ENCODE measurements at regions not wholly inside any gene's neighbourhood (a gene's known extent, or its start where the extent isn't known, plus 50 kb on each side); places are given as distances from the start of the nearest gene placed in this dataset.

GRCh38 chr6:163759542-163759941 lies 345.0 kb downstream of the QKI start:
- Histone ChIP-seq H3K9me3 (no peaks in the 10 kb centered on the region), H3K4me3 (no peak overlapping the region), H3K4me1 (peaks cover 3% of the 10 kb centered on the region), H3K27me3 (no peaks in the 10 kb centered on the region), H3K36me3 (no peaks in the 10 kb centered on the region), H3K27ac (no peak overlapping the region)
- no peak for DNase-seq (ENCODE audit: low spot score in 2 of 2)
- 96% methylated on average over 5 of the region's 5 CpGs for WGBS
- TF ChIP-seq POLR2A (IDR thresholded peaks at IDR 0.05) = no peak
- TF ChIP-seq POLR2AphosphoS5 (IDR thresholded peaks at IDR 0.05) = no peak
- TF ChIP-seq EP300 (IDR thresholded peaks at IDR 0.05) = no peak
- TF ChIP-seq CTCF (IDR thresholded peaks at IDR 0.05) = no peak

DNA sequence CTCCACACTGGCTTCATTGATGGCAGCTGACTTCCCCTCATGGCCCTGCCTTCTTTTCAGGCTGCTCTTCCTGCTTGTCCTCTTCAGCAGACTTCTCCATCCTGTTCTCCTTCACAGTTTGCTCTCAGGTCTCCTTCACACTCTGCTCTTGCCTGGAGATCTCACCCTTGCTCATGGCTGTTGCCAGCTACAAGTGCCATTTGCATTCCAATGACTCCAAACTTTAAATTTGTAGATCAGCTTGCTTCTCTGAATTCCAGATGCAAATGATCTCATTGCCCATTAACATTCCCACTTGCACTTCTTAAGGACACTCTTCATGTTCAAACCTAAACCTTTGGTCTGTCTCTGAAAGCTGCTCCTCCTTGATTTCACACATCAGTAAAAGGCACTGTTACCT lies 343.0 kb downstream of the QKI start:
- TF ChIP-seq POLR2A (IDR thresholded peaks at IDR 0.05) (no peak), CTCF (IDR thresholded peaks at IDR 0.05) (no peak), POLR2AphosphoS5 (IDR thresholded peaks at IDR 0.05) (no peak)
- Histone ChIP-seq H3K4me3 (no peak overlapping the region), H3K9me3 (peaks cover 5% of the 10 kb centered on the region), H3K4me1 (no peaks in the 10 kb centered on the region), H3K27ac (no peak overlapping the region), H3K27me3 (no peaks in the 10 kb centered on the region), H3K36me3 (no peaks in the 10 kb centered on the region)
- DNase-seq (ENCODE audit: low spot score in 2 of 2) = no peak

- 73% methylated on average over 4 of the region's 4 CpGs for WGBS
- TF ChIP-seq POLR2A (IDR thresholded peaks at IDR 0.05) = no peak
- TF ChIP-seq EP300 (IDR thresholded peaks at IDR 0.05) = no peak
- no peak for TF ChIP-seq CTCF (IDR thresholded peaks at IDR 0.05)
- no peak for TF ChIP-seq POLR2AphosphoS5 (IDR thresholded peaks at IDR 0.05)
Measured at GRCh38 chr6:163756079-163756478, 341.6 kb downstream of the QKI start.

GRCh38 chr6:163754866-163755265 lies 340.3 kb downstream of the QKI start:
- DNase-seq (ENCODE audit: low spot score in 2 of 2) = no peak
- H3K4me1 ChIP-seq = peaks cover 16% of the 10 kb centered on the region
- no peak overlapping the region for H3K4me3 ChIP-seq
- no peaks in the 10 kb centered on the region for H3K36me3 ChIP-seq
- H3K27ac ChIP-seq = no peak overlapping the region
- H3K27me3 ChIP-seq = no peaks in the 10 kb centered on the region
- WGBS = 54% methylated on average over 5 of the region's 5 CpGs
- no peak for TF ChIP-seq POLR2AphosphoS5 (IDR thresholded peaks at IDR 0.05)
- no peak for TF ChIP-seq POLR2A (IDR thresholded peaks at IDR 0.05)
- no peak for TF ChIP-seq EP300 (IDR thresholded peaks at IDR 0.05)
- TF ChIP-seq CTCF (IDR thresholded peaks at IDR 0.05) = no peak
- H3K9me3 ChIP-seq = peaks cover 5% of the 10 kb centered on the region

More at GRCh38 chr6:163756079-163756478, 341.6 kb downstream of the QKI start:
- Histone ChIP-seq H3K4me3 (no peak overlapping the region), H3K27ac (no peak overlapping the region), H3K9me3 (peaks cover 5% of the 10 kb centered on the region), H3K36me3 (no peaks in the 10 kb centered on the region), H3K4me1 (peaks cover 5% of the 10 kb centered on the region), H3K27me3 (no peaks in the 10 kb centered on the region)
- DNase-seq (ENCODE audit: low spot score in 2 of 2) = no peak

GRCh38 chr6:163753430-163753829 lies 338.9 kb downstream of the QKI start:
- Histone ChIP-seq H3K27ac (no peak overlapping the region), H3K4me1 (peaks cover 27% of the 10 kb centered on the region), H3K36me3 (no peaks in the 10 kb centered on the region), H3K27me3 (no peaks in the 10 kb centered on the region), H3K4me3 (no peak overlapping the region), H3K9me3 (peaks cover 5% of the 10 kb centered on the region)
- TF ChIP-seq CTCF (IDR thresholded peaks at IDR 0.05) (no peak), POLR2AphosphoS5 (IDR thresholded peaks at IDR 0.05) (no peak), POLR2A (IDR thresholded peaks at IDR 0.05) (no peak), EP300 (IDR thresholded peaks at IDR 0.05) (no peak)
- DNase-seq (ENCODE audit: low spot score in 2 of 2) = no peak
- 85% methylated on average over 2 of the region's 2 CpGs for WGBS
